ENCODE measurements at regions not wholly inside any gene's neighbourhood (a gene's known extent, or its start where the extent isn't known, plus 50 kb on each side); places are given as distances from the start of the nearest gene placed in this dataset.

DNA sequence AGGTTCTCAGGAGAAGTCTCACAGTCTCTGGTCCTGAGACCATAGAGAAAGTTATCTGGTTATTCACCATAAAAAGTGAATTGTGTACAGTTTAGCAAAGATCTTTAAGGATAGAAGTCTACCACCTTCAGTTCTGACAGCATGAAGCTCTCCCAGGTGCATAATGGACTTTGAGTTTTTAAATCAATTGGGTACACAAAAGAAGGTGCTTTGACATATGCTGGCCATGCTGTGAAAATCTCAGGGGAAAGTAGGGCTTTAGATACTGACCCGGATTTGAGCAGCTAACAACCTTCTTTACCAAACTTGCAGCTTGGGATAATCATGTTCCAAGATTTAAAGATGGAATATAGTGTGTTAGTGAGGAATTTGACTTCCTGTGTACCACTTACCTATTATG, 264.2 kb downstream of the ZSWIM6 start:
- DNase-seq (no peak), ATAC-seq (ENCODE audit: low read depth) (no peak)
- Mint-ChIP-seq H3K4me3 (no peak overlapping the region), H3K4me1 (peaks cover 2% of the 10 kb centered on the region), H3K27me3 (peaks cover 14% of the 10 kb centered on the region), H3K9me3 (peaks cover 1% of the 10 kb centered on the region), H3K27ac (no peak overlapping the region), H3K36me3 (no peaks in the 10 kb centered on the region)
- POLR2A ChIA-PET = no interaction called here

- ATAC-seq (ENCODE audit: low read depth) = no peak
- no peak overlapping the region for H3K4me3 Mint-ChIP-seq
- peaks cover 1% of the 10 kb centered on the region for H3K9me3 Mint-ChIP-seq
- POLR2A ChIA-PET = no interaction called here
- peaks cover 2% of the 10 kb centered on the region for H3K4me1 Mint-ChIP-seq
- H3K27me3 Mint-ChIP-seq = peaks cover 14% of the 10 kb centered on the region
- H3K27ac Mint-ChIP-seq = no peak overlapping the region
- no peaks in the 10 kb centered on the region for H3K36me3 Mint-ChIP-seq
- no peak for DNase-seq
Observed at GRCh38 chr5:61597684-61598083, 265.6 kb downstream of the ZSWIM6 start.

- Mint-ChIP-seq H3K4me3 (no peak overlapping the region), H3K9me3 (no peaks in the 10 kb centered on the region), H3K27ac (no peak overlapping the region), H3K36me3 (no peaks in the 10 kb centered on the region), H3K27me3 (peaks cover 14% of the 10 kb centered on the region), H3K4me1 (peaks cover 2% of the 10 kb centered on the region)
- POLR2A ChIA-PET = no interaction called here
- ATAC-seq (ENCODE audit: low read depth) (no peak), DNase-seq (no peak)
Observed at GRCh38 chr5:61598126-61598525, 266.1 kb downstream of the ZSWIM6 start.

- H3K27ac Mint-ChIP-seq = no peak overlapping the region
- peaks cover 18% of the 10 kb centered on the region for H3K27me3 Mint-ChIP-seq
- DNase-seq (no peak), ATAC-seq (ENCODE audit: low read depth) (no peak)
- no peaks in the 10 kb centered on the region for H3K36me3 Mint-ChIP-seq
- POLR2A ChIA-PET = no interaction called here
- H3K4me1 Mint-ChIP-seq = peaks cover 2% of the 10 kb centered on the region
- no peaks in the 10 kb centered on the region for H3K9me3 Mint-ChIP-seq
- H3K4me3 Mint-ChIP-seq = no peak overlapping the region
Observed at GRCh38 chr5:61599370-61600122, 267.5 kb downstream of the ZSWIM6 start.

GRCh38 chr5:61600123-61600444, 268.0 kb downstream of the ZSWIM6 start:
- POLR2A ChIA-PET = no interaction called here
- H3K27me3 Mint-ChIP-seq = peaks cover 14% of the 10 kb centered on the region
- H3K4me3 Mint-ChIP-seq = no peak overlapping the region
- no peak overlapping the region for H3K27ac Mint-ChIP-seq
- no peaks in the 10 kb centered on the region for H3K36me3 Mint-ChIP-seq
- no peaks in the 10 kb centered on the region for H3K9me3 Mint-ChIP-seq
- ATAC-seq (ENCODE audit: low read depth) (no peak), DNase-seq (no peak)
- H3K4me1 Mint-ChIP-seq = peaks cover 2% of the 10 kb centered on the region

- DNase-seq (no peak), ATAC-seq (ENCODE audit: low read depth) (no peak)
- POLR2A ChIA-PET = no interaction called here
- no peaks in the 10 kb centered on the region for H3K36me3 Mint-ChIP-seq
- H3K27me3 Mint-ChIP-seq = peaks cover 11% of the 10 kb centered on the region
- H3K4me1 Mint-ChIP-seq = peaks cover 2% of the 10 kb centered on the region
- H3K9me3 Mint-ChIP-seq = no peaks in the 10 kb centered on the region
- no peak overlapping the region for H3K4me3 Mint-ChIP-seq
- H3K27ac Mint-ChIP-seq = no peak overlapping the region
Observed at GRCh38 chr5:61600945-61601511, 269.0 kb downstream of the ZSWIM6 start.

DNA sequence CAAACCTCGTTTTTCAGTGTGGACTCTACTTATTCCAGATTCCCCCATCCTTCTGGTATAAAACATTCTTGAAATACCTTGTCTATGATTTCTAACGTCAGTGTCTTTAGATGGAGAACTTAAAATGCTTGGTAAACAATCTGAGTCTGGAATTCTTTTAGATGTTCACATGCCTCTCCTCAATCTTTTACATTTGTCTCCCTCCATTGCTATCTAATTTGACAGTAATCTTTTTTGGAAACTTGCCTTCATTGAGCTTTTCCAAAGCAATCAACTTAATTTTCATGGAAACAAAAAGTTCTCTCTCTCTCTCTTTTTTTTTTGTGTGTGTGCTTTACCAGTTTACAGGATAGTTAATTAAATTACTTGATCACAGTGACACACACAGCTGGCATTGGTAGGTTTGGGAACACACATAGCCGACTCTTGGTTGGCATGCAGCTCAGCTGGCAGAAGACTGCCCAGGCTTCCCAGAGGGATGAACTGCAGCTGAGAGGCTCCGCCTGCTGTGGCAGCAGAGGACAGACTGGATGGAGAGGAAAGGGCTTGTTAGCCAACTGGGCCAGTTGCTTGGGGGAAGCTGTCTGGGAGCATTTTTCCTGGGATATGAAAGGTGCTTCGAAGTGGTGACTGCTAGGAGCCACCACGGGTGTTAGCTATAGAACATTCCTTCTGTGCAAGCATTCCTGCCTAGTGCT, 271.3 kb downstream of the ZSWIM6 start:
- Mint-ChIP-seq H3K9me3 (no peaks in the 10 kb centered on the region), H3K4me1 (peaks cover 2% of the 10 kb centered on the region), H3K27me3 (peaks cover 10% of the 10 kb centered on the region), H3K4me3 (no peak overlapping the region), H3K36me3 (no peaks in the 10 kb centered on the region), H3K27ac (no peak overlapping the region)
- POLR2A ChIA-PET = no interaction called here
- no peak for DNase-seq
- no peak for ATAC-seq (ENCODE audit: low read depth)

- DNase-seq (no peak), ATAC-seq (ENCODE audit: low read depth) (no peak)
- Mint-ChIP-seq H3K36me3 (no peaks in the 10 kb centered on the region), H3K4me3 (no peak overlapping the region), H3K9me3 (no peaks in the 10 kb centered on the region), H3K27ac (no peak overlapping the region), H3K4me1 (peaks cover 1% of the 10 kb centered on the region), H3K27me3 (peaks cover 9% of the 10 kb centered on the region)
- POLR2A ChIA-PET = no interaction called here
Observed at GRCh38 chr5:61604076-61605025, 272.3 kb downstream of the ZSWIM6 start.

DNA sequence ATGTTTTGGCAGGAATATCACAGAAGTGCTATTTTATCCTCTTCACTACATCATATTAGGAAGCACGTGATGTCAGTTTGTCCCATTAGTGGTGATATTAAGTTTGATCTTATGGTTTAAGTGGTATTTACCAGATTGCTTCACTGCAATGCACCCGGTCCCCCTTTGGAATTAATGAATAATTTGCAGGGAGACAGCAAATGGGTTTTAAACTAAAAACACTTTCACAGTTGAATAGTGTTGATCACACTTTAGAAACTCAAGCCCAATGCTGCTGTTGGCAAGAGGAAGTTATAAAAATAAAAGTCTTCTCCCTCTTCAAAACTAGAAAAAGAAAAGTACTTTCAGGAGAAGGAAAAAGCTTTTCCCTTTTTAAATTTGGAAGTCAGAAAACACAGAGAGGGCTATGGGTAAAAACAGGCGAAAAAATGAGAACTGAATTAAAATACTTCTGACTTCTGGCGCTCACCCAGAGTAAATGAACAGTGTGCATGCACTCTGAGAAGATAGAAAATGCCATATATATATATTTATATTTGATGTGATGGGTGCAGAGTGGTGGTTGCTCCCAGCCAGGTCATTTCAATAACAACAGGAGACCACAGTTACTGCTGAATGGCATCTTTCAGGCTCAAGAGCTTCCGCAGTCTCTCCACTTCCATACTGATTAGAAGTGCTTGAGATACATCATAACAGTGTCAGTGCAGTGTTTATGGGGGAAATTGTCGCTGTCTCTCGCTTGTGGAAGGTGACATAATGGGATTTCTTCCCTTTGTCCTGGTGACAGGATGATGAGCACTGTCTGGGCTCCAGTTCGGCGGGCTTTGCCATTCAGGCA, 278.0 kb downstream of the ZSWIM6 start:
- no peaks in the 10 kb centered on the region for H3K4me1 Mint-ChIP-seq
- POLR2A ChIA-PET = no interaction called here
- H3K27ac Mint-ChIP-seq = no peak overlapping the region
- no peak overlapping the region for H3K4me3 Mint-ChIP-seq
- no peaks in the 10 kb centered on the region for H3K36me3 Mint-ChIP-seq
- H3K27me3 Mint-ChIP-seq = peaks cover 7% of the 10 kb centered on the region
- no peak for ATAC-seq (ENCODE audit: low read depth)
- H3K9me3 Mint-ChIP-seq = no peaks in the 10 kb centered on the region
- no peak for DNase-seq

DNA sequence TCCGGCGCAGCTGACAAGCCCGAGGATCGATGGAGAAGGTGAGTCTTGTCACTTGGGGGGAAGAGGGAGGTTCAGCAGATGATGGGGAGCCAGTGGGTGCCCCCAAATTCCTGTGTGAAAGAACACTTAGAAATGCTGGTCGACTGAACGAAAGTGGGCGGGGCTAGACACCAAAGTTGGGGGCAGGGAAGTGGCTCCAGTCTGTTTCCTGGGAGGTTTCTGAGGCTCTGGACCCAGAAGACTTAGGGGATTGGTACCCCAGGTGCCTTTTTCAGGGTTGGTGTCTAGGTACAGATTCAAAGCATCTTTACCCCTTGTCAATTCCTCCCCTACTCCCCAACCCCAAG, 278.6 kb downstream of the ZSWIM6 start:
- Mint-ChIP-seq H3K36me3 (no peaks in the 10 kb centered on the region), H3K27me3 (peaks cover 7% of the 10 kb centered on the region), H3K9me3 (no peaks in the 10 kb centered on the region), H3K4me3 (no peak overlapping the region), H3K27ac (no peak overlapping the region), H3K4me1 (no peaks in the 10 kb centered on the region)
- no peak for DNase-seq
- no peak for ATAC-seq (ENCODE audit: low read depth)
- POLR2A ChIA-PET = no interaction called here

- DNase-seq (no peak), ATAC-seq (ENCODE audit: low read depth) (no peak)
- H3K27me3 Mint-ChIP-seq = peaks cover 4% of the 10 kb centered on the region
- H3K27ac Mint-ChIP-seq = no peak overlapping the region
- no peaks in the 10 kb centered on the region for H3K9me3 Mint-ChIP-seq
- H3K4me1 Mint-ChIP-seq = no peaks in the 10 kb centered on the region
- POLR2A ChIA-PET = interaction anchor here (0.6 kb wide), 1 partner anchor 120 kb away, joined by 3 read pairs; no protein-coding TSS in a partner anchor
- H3K36me3 Mint-ChIP-seq = no peaks in the 10 kb centered on the region
- H3K4me3 Mint-ChIP-seq = no peak overlapping the region
Observed at GRCh38 chr5:61612431-61612830, 280.4 kb downstream of the ZSWIM6 start.

DNA sequence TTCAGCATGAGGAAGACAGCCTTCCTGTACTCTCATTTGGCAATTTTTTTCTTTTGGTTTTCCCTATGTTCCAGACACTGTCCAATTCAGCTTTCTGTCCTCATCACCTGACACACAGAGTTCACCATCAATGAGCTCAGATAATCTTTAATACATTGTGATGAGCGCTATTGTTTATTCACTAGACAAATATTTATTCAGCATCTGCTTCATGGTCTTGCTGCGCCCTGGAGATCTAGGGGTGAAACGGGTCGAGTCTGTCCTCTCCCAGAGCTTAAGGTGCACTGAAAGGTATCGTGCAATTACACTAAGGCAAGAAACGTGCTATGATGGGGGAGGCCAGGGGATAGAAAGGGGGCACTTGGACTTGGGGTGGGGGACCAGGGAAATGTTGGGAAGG, 281.6 kb downstream of the ZSWIM6 start:
- ATAC-seq (ENCODE audit: low read depth) = no peak
- H3K36me3 Mint-ChIP-seq = no peaks in the 10 kb centered on the region
- no peaks in the 10 kb centered on the region for H3K9me3 Mint-ChIP-seq
- DNase-seq = no peak
- H3K4me3 Mint-ChIP-seq = no peak overlapping the region
- no peaks in the 10 kb centered on the region for H3K4me1 Mint-ChIP-seq
- POLR2A ChIA-PET = no interaction called here
- peaks cover 5% of the 10 kb centered on the region for H3K27me3 Mint-ChIP-seq
- no peak overlapping the region for H3K27ac Mint-ChIP-seq

DNA sequence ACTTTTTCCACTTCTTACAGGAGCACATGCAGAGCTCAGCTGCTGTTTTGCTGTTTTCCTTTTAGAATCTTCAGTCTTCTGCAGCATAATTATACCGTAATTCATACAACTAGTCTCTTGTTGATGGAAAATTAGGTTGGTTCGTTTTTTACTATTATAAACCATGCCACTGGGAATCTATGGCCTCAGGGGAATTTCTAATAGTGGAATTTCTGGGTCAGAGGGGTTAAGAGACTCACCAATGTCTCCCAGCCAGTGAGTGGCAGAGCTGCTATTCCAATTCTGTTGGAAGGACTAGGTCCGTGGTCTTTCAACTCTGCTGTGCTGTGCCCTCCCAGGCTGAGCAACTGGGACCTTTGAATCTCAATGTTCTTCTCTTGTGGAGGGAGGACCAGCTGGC, 282.5 kb downstream of the ZSWIM6 start:
- DNase-seq (no peak), ATAC-seq (ENCODE audit: low read depth) (no peak)
- Mint-ChIP-seq H3K9me3 (no peaks in the 10 kb centered on the region), H3K27me3 (peaks cover 7% of the 10 kb centered on the region), H3K27ac (no peak overlapping the region), H3K4me3 (no peak overlapping the region), H3K36me3 (no peaks in the 10 kb centered on the region), H3K4me1 (no peaks in the 10 kb centered on the region)
- POLR2A ChIA-PET = no interaction called here
